OCI-M1 (cell line): ENCODE measurements at regions not wholly inside any gene's neighbourhood (a gene's known extent, or its start where the extent isn't known, plus 50 kb on each side); places are given as distances from the start of the nearest gene placed in this dataset.
"Not testable (repeated sequence)": the region's sequence is repeated elsewhere in the genome, so short reads cannot be mapped to it uniquely, and the experiment has no call there.

Experiments
- DNase-seq: peaks from one replicate; lab custom pipeline; 2025; lab: John Stamatoyannopoulos, UW

- no peak for DNase-seq
Observed at GRCh38 chr13:62551588-62551987, 1135.9 kb upstream of the PCDH20 start.

DNA sequence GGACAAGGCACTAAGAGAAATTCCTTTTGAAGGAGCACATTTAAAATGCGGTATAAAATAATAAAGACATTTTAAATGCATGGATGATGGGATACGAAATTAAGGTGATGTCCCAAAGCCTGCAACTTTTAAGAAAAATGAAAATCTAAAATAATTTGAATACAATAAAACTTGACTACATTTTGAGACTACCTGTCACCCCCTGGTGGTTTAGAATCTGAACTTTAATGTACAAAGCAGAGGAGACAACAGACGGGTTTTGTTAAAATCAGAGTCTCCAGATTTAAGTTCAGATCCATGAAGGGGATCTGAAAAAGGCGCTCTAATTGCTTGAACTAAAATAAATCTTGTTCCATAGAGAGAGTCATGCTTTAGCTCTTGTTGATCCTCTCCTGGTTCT, 1129.3 kb upstream of the PCDH20 start:
- DNase-seq: no peak

GRCh38 chr13:62537593-62537992, 1121.9 kb upstream of the PCDH20 start:
- no peak for DNase-seq

DNA sequence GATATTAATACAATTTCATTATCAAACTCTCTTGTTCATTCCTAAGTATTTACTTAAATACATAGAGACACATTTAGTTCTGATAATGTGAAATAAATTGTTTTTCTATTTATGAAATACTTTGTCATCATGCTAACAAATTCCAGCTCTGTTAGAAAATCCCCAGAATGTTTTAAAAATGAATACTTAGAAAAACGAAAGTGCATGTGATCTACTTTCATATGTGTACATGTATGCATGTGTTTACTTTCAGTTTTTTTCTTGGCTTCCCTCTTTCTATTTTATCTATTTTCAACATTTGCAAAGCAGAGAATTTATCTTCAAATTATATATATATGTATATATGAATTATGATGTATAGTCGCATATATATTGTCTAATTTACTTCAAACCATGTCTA, 1110.0 kb upstream of the PCDH20 start:
- DNase-seq: peak; percentile 62

- DNase-seq: no peak
Observed at GRCh38 chr13:62524498-62524897, 1108.8 kb upstream of the PCDH20 start.

DNA sequence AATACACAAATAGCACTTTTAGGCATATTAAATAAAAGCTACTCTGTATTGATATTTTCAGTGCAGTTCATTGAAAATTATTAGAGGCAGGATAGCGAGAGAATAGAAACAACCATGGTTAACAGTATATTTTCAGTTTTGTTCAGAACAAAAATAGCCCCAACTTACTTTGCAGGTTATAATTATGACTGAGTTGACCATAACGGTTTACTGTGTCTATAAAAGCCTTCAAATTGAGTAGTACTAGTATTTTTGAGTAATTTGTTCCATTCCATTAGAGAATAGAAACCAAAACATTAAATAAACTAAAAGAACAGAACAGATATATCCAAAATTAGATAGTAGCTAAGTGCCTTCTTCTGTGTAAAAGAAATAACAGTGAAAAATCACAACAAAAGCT, 1108.4 kb upstream of the PCDH20 start:
- DNase-seq: no peak

DNA sequence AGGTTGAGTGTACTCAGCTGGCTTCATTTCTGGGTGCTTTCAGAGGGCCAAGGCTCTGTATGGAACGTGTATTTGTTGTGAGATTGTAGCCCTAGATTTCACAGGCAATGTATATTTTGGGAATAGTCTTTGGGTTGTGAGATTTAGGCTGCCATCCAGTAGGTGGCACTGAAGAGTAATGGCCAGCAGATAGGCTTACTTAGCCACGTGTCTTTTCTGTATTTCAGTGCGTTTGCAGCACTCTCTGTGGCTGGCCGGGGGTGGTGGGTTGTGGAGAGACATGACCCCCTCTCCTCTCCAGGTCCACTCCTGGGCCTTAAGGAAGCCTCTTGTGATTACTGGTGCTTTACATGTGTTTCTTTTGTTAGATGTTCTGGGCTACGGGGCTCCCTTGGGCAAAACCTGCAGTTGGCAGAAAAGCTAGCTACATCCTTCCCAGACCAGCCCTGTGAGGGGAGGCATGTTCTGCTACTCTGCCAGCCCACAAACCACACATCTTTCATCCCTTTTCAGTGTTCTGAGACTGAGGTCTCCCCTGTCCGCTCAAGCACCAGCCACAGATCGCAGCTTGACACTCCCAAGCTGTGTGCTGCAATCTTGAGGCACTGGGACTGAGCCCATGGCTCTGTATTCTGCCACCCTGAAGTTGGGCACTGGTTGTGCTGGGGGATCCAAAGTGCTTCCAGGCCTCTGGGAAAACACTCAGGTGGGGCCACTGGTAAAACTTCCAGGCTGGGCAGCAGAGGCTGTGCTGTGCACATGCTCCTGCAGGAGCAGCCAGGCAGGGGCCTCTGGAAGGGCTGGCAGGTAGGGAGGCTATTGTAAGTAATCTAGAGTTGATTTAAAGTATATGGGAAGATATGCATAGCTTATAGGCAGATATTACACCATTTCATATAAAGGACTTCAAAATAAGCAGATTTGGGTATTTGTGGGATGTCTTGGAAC, 1096.8 kb upstream of the PCDH20 start:
- peak; percentile 80 for DNase-seq

GRCh38 chr13:62510906-62511655, 1095.4 kb upstream of the PCDH20 start:
- DNase-seq: peak; percentile 23

GRCh38 chr13:62502588-62502987, 1086.9 kb upstream of the PCDH20 start:
- DNase-seq: no peak

- no peak for DNase-seq
Observed at GRCh38 chr13:62489731-62490130, 1074.1 kb upstream of the PCDH20 start.

DNA sequence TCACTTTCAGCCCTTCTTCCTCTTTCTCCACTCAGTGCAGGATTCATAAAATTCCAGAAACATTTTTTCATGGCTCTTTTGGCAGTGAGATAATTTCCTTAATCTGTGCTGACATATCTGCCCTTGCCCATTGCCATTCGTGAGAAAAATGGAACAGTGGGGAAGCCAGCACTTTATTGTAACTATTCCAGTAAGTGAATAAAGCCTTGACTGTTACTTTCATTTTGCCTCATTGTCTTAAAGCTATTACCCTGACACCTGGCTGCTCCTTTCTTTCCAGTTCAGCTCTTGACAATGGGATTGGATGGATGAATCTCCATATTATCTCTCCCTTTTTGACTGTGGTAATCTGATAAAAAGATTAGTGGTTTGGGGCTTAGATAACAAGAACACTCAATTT, 1068.1 kb upstream of the PCDH20 start:
- peak; percentile 8 for DNase-seq

- DNase-seq: no peak
Observed at GRCh38 chr13:62482351-62482750, 1066.7 kb upstream of the PCDH20 start.

GRCh38 chr13:62473944-62474237, 1058.2 kb upstream of the PCDH20 start:
- DNase-seq: no peak

DNA sequence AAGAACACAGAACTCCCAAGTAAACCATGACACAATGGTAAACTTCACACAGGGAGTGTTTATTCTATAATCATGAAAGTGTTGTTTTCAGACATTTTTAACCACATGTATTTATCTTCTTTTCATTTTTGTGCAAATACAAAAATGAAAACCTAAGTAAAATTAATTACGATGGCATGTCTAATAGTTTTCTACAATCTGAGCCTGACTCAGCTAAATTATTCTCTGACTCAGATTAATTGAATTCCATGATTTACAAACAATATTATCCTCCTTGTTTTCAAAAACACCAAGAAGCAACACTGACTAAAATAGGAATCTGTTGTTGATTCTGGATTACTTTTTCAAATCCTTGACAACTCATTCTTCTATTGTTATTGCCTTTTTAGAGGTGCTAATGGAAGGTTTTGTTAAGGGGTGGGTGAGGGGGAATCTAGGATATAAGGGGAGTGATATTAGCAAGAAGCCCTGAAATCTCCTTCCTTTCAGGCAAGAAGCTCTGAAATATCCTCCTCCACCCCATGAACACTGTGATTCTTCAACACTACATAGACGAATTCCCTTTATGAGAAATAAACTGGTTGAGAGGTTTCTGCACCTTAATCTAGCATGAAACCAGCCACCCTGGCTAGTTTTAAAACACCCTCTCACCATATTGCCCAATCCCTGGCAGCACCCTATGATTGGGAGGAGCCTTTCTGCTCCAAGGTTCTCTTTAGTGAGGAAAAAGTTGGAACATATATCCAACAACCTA, 1057.7 kb upstream of the PCDH20 start:
- no peak for DNase-seq

DNA sequence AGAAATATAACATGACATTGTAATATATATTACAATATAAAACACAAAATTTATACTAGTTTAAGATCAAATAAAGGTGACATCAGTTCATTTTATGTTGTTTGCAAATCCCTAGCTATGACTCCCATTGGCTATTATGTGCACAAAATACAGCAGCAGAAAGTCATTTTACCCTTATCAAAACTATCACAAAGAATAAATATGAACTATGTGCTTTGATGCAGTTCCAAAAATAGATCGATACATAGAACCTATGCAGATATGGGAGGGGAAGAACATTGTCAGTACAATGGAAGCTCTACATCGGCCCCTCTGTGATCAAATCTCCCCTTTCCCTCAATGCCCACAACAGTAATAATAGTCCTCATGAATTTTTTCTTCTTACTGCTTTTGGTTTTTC, 1038.1 kb upstream of the PCDH20 start:
- no peak for DNase-seq

- no peak for DNase-seq
Observed at GRCh38 chr13:62450759-62451158, 1035.1 kb upstream of the PCDH20 start.

GRCh38 chr13:62447771-62448382, 1032.2 kb upstream of the PCDH20 start:
- not testable (repeated sequence) for DNase-seq

GRCh38 chr13:62444805-62445204, 1029.2 kb upstream of the PCDH20 start:
- DNase-seq: no peak

DNA sequence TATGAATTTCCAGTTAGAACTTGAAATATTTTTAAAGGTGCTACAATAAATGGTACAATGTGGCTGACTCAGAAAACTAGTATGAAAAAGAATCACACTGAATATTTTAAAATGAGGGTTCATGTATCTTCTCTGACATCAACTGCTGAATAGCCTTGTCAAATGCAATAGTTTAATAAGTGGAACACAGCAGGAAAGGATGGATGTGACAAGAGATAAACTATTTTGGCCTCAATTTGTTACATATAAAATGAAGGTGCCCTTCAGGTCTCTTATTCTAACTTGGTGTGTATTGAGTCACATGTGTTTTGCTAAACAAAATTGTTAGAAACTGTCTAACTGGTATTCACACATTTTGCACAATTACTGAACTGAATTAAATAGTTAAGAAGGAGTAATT, 1018.4 kb upstream of the PCDH20 start:
- no peak for DNase-seq

DNA sequence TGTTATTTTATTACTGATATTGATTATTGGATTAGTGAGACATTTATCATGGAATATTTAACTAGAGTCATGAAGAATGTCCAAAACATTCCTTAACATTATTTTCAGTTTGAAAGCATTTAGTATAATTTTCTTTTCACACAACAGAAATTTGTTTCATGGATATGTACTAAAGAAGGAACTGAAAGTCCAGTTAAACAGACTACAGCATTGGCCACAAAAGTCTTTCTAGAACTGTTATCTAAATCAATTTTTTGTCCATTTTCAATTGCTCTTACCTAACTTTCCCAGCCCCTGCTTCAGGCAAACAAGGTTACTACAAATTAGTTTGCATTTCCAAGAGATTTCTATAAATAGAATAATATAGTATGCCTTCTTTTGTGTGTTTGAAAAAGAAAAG, 1018.0 kb upstream of the PCDH20 start:
- no peak for DNase-seq

GRCh38 chr13:62432906-62433305, 1017.3 kb upstream of the PCDH20 start:
- DNase-seq: no peak

DNA sequence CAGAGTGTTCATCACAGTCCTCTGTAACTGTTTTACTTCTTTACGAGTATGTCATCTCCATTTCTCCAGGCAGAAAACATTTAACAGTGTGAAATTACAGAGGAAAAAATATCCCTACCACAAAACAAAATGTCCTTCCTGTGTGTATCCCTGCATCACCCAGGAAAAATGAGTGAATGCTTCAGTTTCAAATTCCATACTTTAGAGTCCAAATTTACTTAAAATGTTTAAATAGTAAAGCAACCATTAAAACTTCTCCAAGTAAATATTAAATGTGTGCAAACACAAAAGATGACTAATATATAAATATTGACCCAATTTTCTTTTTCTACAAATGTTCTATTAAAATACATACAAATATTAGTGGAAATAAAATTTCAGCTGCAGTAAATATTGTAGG, 1016.6 kb upstream of the PCDH20 start:
- DNase-seq: no peak
